GM12865 (cell line): ENCODE measurements at regions not wholly inside any gene's neighbourhood (a gene's known extent, or its start where the extent isn't known, plus 50 kb on each side); places are given as distances from the start of the nearest gene placed in this dataset.

Experiments
- DNase-seq: peaks from one replicate; pipeline ENCODE4 v3.0.0; 2010; ENCODE audit warnings: low read depth
- H3K4me3 ChIP-seq: 2 replicates; pipeline ENCODE4 v1.5.1; 2011; ENCODE audit warnings: mild to moderate bottlenecking, low read depth, low read length, control low read depth
- CTCF ChIP-seq: IDR thresholded peaks from 2 replicates; pipeline ENCODE4 v1.5.1; 2011; ENCODE audit warnings: low read length, control low read depth, low read depth, inconsistent platforms; ENCODE audit not compliant: insufficient read depth; ENCODE audit errors: missing control alignments

GRCh38 chr20:57988828-57989227 lies 239.6 kb downstream of the ANKRD60 start:
- H3K4me3 ChIP-seq: no peak overlapping the region
- DNase-seq: no peak
- TF ChIP-seq CTCF: no peak

- TF ChIP-seq CTCF: no peak
- H3K4me3 ChIP-seq: no peak overlapping the region
- no peak for DNase-seq
Observed at GRCh38 chr20:57988422-57988821, 240.0 kb downstream of the ANKRD60 start.

- H3K4me3 ChIP-seq: no peak overlapping the region
- no peak for TF ChIP-seq CTCF
- DNase-seq: no peak
Observed at GRCh38 chr20:57987659-57988058, 240.8 kb downstream of the ANKRD60 start.

GRCh38 chr20:57986666-57987065 lies 241.8 kb downstream of the ANKRD60 start:
- no peak for TF ChIP-seq CTCF
- DNase-seq: no peak
- no peak overlapping the region for H3K4me3 ChIP-seq

- TF ChIP-seq CTCF: no peak
- no peak for DNase-seq
- no peak overlapping the region for H3K4me3 ChIP-seq
Observed at GRCh38 chr20:57985278-57985677, 243.2 kb downstream of the ANKRD60 start.

GRCh38 chr20:57983082-57983481 lies 245.4 kb downstream of the ANKRD60 start:
- no peak overlapping the region for H3K4me3 ChIP-seq
- DNase-seq: no peak
- TF ChIP-seq CTCF: no peak

GRCh38 chr20:57980506-57980905 lies 247.9 kb downstream of the ANKRD60 start:
- no peak overlapping the region for H3K4me3 ChIP-seq
- no peak for TF ChIP-seq CTCF
- DNase-seq: no peak
